H9 (cell line): ENCODE measurements at regions not wholly inside any gene's neighbourhood (a gene's known extent, or its start where the extent isn't known, plus 50 kb on each side); places are given as distances from the start of the nearest gene placed in this dataset.

ENCODE experiments used
- DNase-seq: peaks from one replicate; pipeline ENCODE4 v3.0.0-alpha.2; 2017
- H2AFZ ChIP-seq: one replicate; pipeline ENCODE4 v1.6.1; 2013; ENCODE audit warnings: mild to moderate bottlenecking, low read length, control low read depth, moderate library complexity
- H2AK5ac ChIP-seq: 2 replicates; pipeline ENCODE4 v1.6.1; 2013; ENCODE audit warnings: low read length, control low read depth, mixed read lengths; ENCODE audit not compliant: insufficient read length
- H2BK120ac ChIP-seq: one replicate; pipeline ENCODE4 v1.6.1; 2013; ENCODE audit warnings: low read depth, mild to moderate bottlenecking, low read length, control low read depth, inconsistent platforms; ENCODE audit not compliant: poor library complexity, severe bottlenecking
- H2BK12ac ChIP-seq: 2 replicates; pipeline ENCODE4 v1.6.1; 2013; ENCODE audit warnings: low read length, control low read depth, mixed read lengths, low read depth; ENCODE audit not compliant: insufficient read length
- H2BK15ac ChIP-seq: 2 replicates; pipeline ENCODE4 v1.6.1; 2013; ENCODE audit warnings: low read depth, low read length, control low read depth
- H2BK20ac ChIP-seq: one replicate; pipeline ENCODE4 v1.6.1; 2013; ENCODE audit warnings: low read depth, mild to moderate bottlenecking, low read length, control low read depth, inconsistent platforms; ENCODE audit not compliant: poor library complexity, severe bottlenecking
- H2BK5ac ChIP-seq: 2 replicates; pipeline ENCODE4 v1.6.1; 2013; ENCODE audit warnings: low read length, control low read depth, mixed read lengths; ENCODE audit not compliant: insufficient read length
- H3K14ac ChIP-seq: 2 replicates; pipeline ENCODE4 v1.6.1; 2013; ENCODE audit warnings: low read length, control low read depth; ENCODE audit not compliant: insufficient read depth
- H3K18ac ChIP-seq: 2 replicates; pipeline ENCODE4 v1.6.1; 2013; ENCODE audit warnings: low read depth, mild to moderate bottlenecking, mixed read lengths, low read length, control low read depth; ENCODE audit not compliant: insufficient read length
- H3K23ac ChIP-seq: 2 replicates; pipeline ENCODE4 v1.6.1; 2013; ENCODE audit warnings: low read length, control low read depth, mixed read lengths, low read depth; ENCODE audit not compliant: insufficient read length
- H3K23me2 ChIP-seq: 2 replicates; pipeline ENCODE4 v1.6.1; 2013; ENCODE audit warnings: low read depth, mild to moderate bottlenecking, mixed read lengths, low read length, control low read depth; ENCODE audit not compliant: insufficient read length, poor library complexity, severe bottlenecking
- H3K27ac ChIP-seq: 2 replicates; pipeline ENCODE4 v1.5.1; 2013; ENCODE audit warnings: low read length, control low read depth, mixed read lengths, low read depth; ENCODE audit not compliant: insufficient read length
- H3K27me3 ChIP-seq: 2 replicates; pipeline ENCODE4 v1.6.1; 2013; ENCODE audit warnings: low read length, control low read depth, inconsistent platforms; ENCODE audit not compliant: insufficient read depth
- H3K4ac ChIP-seq: 2 replicates; pipeline ENCODE4 v1.6.1; 2013; ENCODE audit warnings: low read depth, mild to moderate bottlenecking, control low read depth, inconsistent platforms, low read length, moderate library complexity
- H3K4me1 ChIP-seq: 2 replicates; pipeline ENCODE4 v1.6.1; 2013; ENCODE audit warnings: low read length, control low read depth, inconsistent platforms; ENCODE audit not compliant: insufficient read depth
- H3K4me2 ChIP-seq: 2 replicates; pipeline ENCODE4 v1.6.1; 2013; ENCODE audit warnings: low read length, control low read depth, mixed read lengths; ENCODE audit not compliant: insufficient read length, insufficient read depth
- H3K56ac ChIP-seq: 2 replicates; pipeline ENCODE4 v1.6.1; 2013; ENCODE audit warnings: low read depth, mild to moderate bottlenecking, mixed read lengths, low read length, control low read depth; ENCODE audit not compliant: insufficient read length
- H3K79me1 ChIP-seq: 2 replicates; pipeline ENCODE4 v1.6.1; 2013; ENCODE audit warnings: low read depth, mild to moderate bottlenecking, moderate library complexity, low read length, control low read depth, inconsistent platforms; ENCODE audit not compliant: insufficient read depth, poor library complexity, severe bottlenecking
- H3K79me2 ChIP-seq: 2 replicates; pipeline ENCODE4 v1.6.1; 2013; ENCODE audit warnings: low read length, control low read depth, inconsistent platforms; ENCODE audit not compliant: insufficient read depth
- H3K9ac ChIP-seq: 2 replicates; pipeline ENCODE4 v1.6.1; 2013; ENCODE audit warnings: low read length, control low read depth, mixed read lengths; ENCODE audit not compliant: insufficient read length; ENCODE audit errors: extremely low read depth
- H3K9me3 ChIP-seq: one replicate; pipeline ENCODE4 v1.6.1; 2013; ENCODE audit warnings: low read depth, low read length, inconsistent platforms; ENCODE audit not compliant: control insufficient read depth
- H3T11ph ChIP-seq: one replicate; pipeline ENCODE4 v1.6.1; 2013; ENCODE audit warnings: mild to moderate bottlenecking, low read length, control low read depth, inconsistent platforms
- H4K20me1 ChIP-seq: one replicate; pipeline ENCODE4 v1.6.1; 2013; ENCODE audit not compliant: control insufficient read depth, insufficient read length, insufficient read depth
- H4K5ac ChIP-seq: 2 replicates; pipeline ENCODE4 v1.6.1; 2013; ENCODE audit warnings: low read depth, mild to moderate bottlenecking, mixed read lengths, low read length, control low read depth; ENCODE audit not compliant: insufficient read length
- H4K8ac ChIP-seq: replicated peaks from 2 replicates; pipeline ENCODE4 v1.6.1; 2013; ENCODE audit warnings: low read length, control low read depth, mixed read lengths, low read depth; ENCODE audit not compliant: insufficient read length
- H4K91ac ChIP-seq: 2 replicates; pipeline ENCODE4 v1.6.1; 2013; ENCODE audit warnings: low read depth, mild to moderate bottlenecking, moderate library complexity, mixed read lengths, low read length, control low read depth; ENCODE audit not compliant: insufficient read length
- H3K27ac Mint-ChIP-seq, 3 experiments: 2 replicates in 2 of 3; 3 replicates in 1 of 3; pipeline ENCODE4 v1.8.0; 2020 to 2021; ENCODE audit warnings: mixed read lengths in 3 of 3, mild to moderate bottlenecking in 1 of 3, moderate library complexity in 1 of 3
- H3K27me3 Mint-ChIP-seq: 2 replicates; pipeline ENCODE4 v1.8.0; 2021; ENCODE audit warnings: low read depth, mild to moderate bottlenecking, moderate library complexity, mixed read lengths
- H3K36me3 Mint-ChIP-seq, 3 experiments: 2 replicates in 2 of 3; 3 replicates in 1 of 3; pipeline ENCODE4 v1.8.0; 2020 to 2021; ENCODE audit warnings: low read depth in 3 of 3, mixed read lengths in 3 of 3; ENCODE audit not compliant: insufficient read depth in 1 of 3
- H3K4me1 Mint-ChIP-seq, 2 experiments: 2 replicates each; pipeline ENCODE4 v1.8.0; 2020; ENCODE audit warnings: mixed read lengths in 2 of 2
- H3K4me3 Mint-ChIP-seq, 2 experiments: 2 replicates in 1 of 2; 3 replicates in 1 of 2; pipeline ENCODE4 v1.8.0; 2020 to 2021; ENCODE audit warnings: mild to moderate bottlenecking in 2 of 2, mixed read lengths in 2 of 2, moderate library complexity in 1 of 2
- H3K9me3 Mint-ChIP-seq, 2 experiments: 2 replicates in 1 of 2; 3 replicates in 1 of 2; pipeline ENCODE4 v1.8.0; 2020; ENCODE audit warnings: mild to moderate bottlenecking in 2 of 2, mixed read lengths in 2 of 2, moderate library complexity in 1 of 2
- TF ChIP-seq, protein P1 (sequence below): fragments of 200-600 bp; sonication (generic); conservative IDR thresholded peaks from 3 replicates; pipeline ENCODE4 v1.8.0; 2021; ENCODE audit warnings: antibody characterized with exemption, mild to moderate bottlenecking

DNA sequence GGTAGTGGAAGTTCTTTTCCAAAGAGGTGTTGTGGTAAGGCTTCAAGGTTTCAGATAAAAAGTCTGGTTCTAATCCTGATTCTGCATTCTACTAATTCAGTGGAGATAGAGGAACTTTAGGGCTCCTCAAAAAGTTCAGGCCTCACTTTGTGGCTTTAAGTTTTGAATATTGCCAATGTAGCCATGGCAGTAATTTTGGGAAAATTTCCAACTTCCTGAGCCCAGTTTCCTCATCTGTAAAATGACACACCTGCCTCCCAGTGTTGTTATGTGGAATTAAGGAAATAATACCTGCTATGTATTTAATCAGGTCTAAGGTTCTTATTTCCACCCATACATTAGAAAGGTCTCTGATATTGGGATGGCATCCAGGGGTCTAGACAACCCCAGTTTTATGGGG, 147.6 kb upstream of the ITGA6 start:
- Mint-ChIP-seq H3K27ac (no peak overlapping the region), H3K9me3 (peaks cover 12 to 13% of the 10 kb centered on the region in 2 experiments), H3K4me1 (peaks cover 30% of the 10 kb centered on the region in 2 experiments), H3K4me3 (no peak overlapping the region), H3K36me3 (peaks cover 7 to 16% (median 10%) of the 10 kb centered on the region in 3 experiments), H3K27me3 (peaks cover 9% of the 10 kb centered on the region; the same call in 1 of the 2 replicates)
- H3K4me2 ChIP-seq = no peak overlapping the region
- no peak overlapping the region for H3K9ac ChIP-seq
- H4K5ac ChIP-seq = no peak overlapping the region
- TF ChIP-seq, protein P1, sequence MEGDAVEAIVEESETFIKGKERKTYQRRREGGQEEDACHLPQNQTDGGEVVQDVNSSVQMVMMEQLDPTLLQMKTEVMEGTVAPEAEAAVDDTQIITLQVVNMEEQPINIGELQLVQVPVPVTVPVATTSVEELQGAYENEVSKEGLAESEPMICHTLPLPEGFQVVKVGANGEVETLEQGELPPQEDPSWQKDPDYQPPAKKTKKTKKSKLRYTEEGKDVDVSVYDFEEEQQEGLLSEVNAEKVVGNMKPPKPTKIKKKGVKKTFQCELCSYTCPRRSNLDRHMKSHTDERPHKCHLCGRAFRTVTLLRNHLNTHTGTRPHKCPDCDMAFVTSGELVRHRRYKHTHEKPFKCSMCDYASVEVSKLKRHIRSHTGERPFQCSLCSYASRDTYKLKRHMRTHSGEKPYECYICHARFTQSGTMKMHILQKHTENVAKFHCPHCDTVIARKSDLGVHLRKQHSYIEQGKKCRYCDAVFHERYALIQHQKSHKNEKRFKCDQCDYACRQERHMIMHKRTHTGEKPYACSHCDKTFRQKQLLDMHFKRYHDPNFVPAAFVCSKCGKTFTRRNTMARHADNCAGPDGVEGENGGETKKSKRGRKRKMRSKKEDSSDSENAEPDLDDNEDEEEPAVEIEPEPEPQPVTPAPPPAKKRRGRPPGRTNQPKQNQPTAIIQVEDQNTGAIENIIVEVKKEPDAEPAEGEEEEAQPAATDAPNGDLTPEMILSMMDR = no peak
- no peak overlapping the region for H2AFZ ChIP-seq
- no peak overlapping the region for H3K56ac ChIP-seq
- H3K18ac ChIP-seq = no peak overlapping the region
- H2AK5ac ChIP-seq = no peak overlapping the region
- H4K8ac ChIP-seq = no peak overlapping the region
- H3K9me3 ChIP-seq = no peaks in the 10 kb centered on the region
- H2BK5ac ChIP-seq = no peak overlapping the region
- DNase-seq = no peak
- H2BK15ac ChIP-seq = no peak overlapping the region
- H2BK12ac ChIP-seq = no peak overlapping the region
- no peak overlapping the region for H3K23ac ChIP-seq
- no peaks in the 10 kb centered on the region for H4K20me1 ChIP-seq
- H3K27me3 ChIP-seq = no peaks in the 10 kb centered on the region
- no peak overlapping the region for H2BK120ac ChIP-seq
- no peak overlapping the region for H3K14ac ChIP-seq
- no peak overlapping the region for H2BK20ac ChIP-seq
- no peak overlapping the region for H3K27ac ChIP-seq
- H3K4ac ChIP-seq = no peak overlapping the region
- no peaks in the 10 kb centered on the region for H3K23me2 ChIP-seq
- peaks cover 7% of the 10 kb centered on the region; the same call in 1 of the 2 replicates for H3K4me1 ChIP-seq
- H3K79me2 ChIP-seq = no peaks in the 10 kb centered on the region
- no peak overlapping the region for H3T11ph ChIP-seq
- H3K79me1 ChIP-seq = no peaks in the 10 kb centered on the region
- no peak overlapping the region for H4K91ac ChIP-seq
